ENCODE measurements at regions not wholly inside any gene's neighbourhood (a gene's known extent, or its start where the extent isn't known, plus 50 kb on each side); places are given as distances from the start of the nearest gene placed in this dataset.

- H3K4me3 ChIP-seq, result no peak overlapping the region
- no peaks in the 10 kb centered on the region for H3K4me1 ChIP-seq
- no peak overlapping the region for H3K27ac ChIP-seq
- no peaks in the 10 kb centered on the region for H3K9me3 ChIP-seq
- TF ChIP-seq EP300 (IDR thresholded peaks at IDR 0.05), result no peak
- no peak for TF ChIP-seq POLR2AphosphoS5 (IDR thresholded peaks at IDR 0.05)
- no peak for TF ChIP-seq CTCF (IDR thresholded peaks at IDR 0.05)
- TF ChIP-seq POLR2A (IDR thresholded peaks at IDR 0.05), result no peak
- no peaks in the 10 kb centered on the region for H3K36me3 ChIP-seq
- 75% methylated on average over 2 of the region's 2 CpGs for WGBS
- no peak for DNase-seq (ENCODE audit: low spot score in 2 of 2)
- no peaks in the 10 kb centered on the region for H3K27me3 ChIP-seq
Observed at GRCh38 chr1:14245954-14246353, 352.5 kb upstream of the KAZN start.

- no peak overlapping the region for H3K4me3 ChIP-seq
- 36% methylated on average over 5 of the region's 5 CpGs for WGBS
- DNase-seq (ENCODE audit: low spot score in 2 of 2), result no peak
Observed at GRCh38 chr1:14246471-14246870, 352.0 kb upstream of the KAZN start.

GRCh38 chr1:14247666-14248065 is 350.8 kb upstream of the KAZN start:
- WGBS, result 72% methylated on average over 6 of the region's 6 CpGs
- TF ChIP-seq EP300 (IDR thresholded peaks at IDR 0.05) (no peak), CTCF (IDR thresholded peaks at IDR 0.05) (no peak), POLR2AphosphoS5 (IDR thresholded peaks at IDR 0.05) (no peak), POLR2A (IDR thresholded peaks at IDR 0.05) (no peak)
- Histone ChIP-seq H3K27me3 (no peaks in the 10 kb centered on the region), H3K4me1 (no peaks in the 10 kb centered on the region), H3K9me3 (no peaks in the 10 kb centered on the region), H3K27ac (no peak overlapping the region), H3K4me3 (no peak overlapping the region), H3K36me3 (no peaks in the 10 kb centered on the region)
- no peak for DNase-seq (ENCODE audit: low spot score in 2 of 2)

More at GRCh38 chr1:14246471-14246870, 352.0 kb upstream of the KAZN start:
- Histone ChIP-seq H3K27me3 (no peaks in the 10 kb centered on the region), H3K9me3 (no peaks in the 10 kb centered on the region), H3K4me1 (no peaks in the 10 kb centered on the region), H3K27ac (no peak overlapping the region), H3K36me3 (no peaks in the 10 kb centered on the region)
- TF ChIP-seq EP300 (IDR thresholded peaks at IDR 0.05) (no peak), POLR2A (IDR thresholded peaks at IDR 0.05) (no peak), CTCF (IDR thresholded peaks at IDR 0.05) (no peak), POLR2AphosphoS5 (IDR thresholded peaks at IDR 0.05) (no peak)

- H3K4me3 ChIP-seq, result no peak overlapping the region
- no peak for TF ChIP-seq EP300 (IDR thresholded peaks at IDR 0.05)
- no peak for TF ChIP-seq POLR2AphosphoS5 (IDR thresholded peaks at IDR 0.05)
- TF ChIP-seq CTCF (IDR thresholded peaks at IDR 0.05), result no peak
- TF ChIP-seq POLR2A (IDR thresholded peaks at IDR 0.05), result no peak
- no peaks in the 10 kb centered on the region for H3K27me3 ChIP-seq
- 56% methylated on average over 2 of the region's 2 CpGs for WGBS
- no peaks in the 10 kb centered on the region for H3K9me3 ChIP-seq
- no peak for DNase-seq (ENCODE audit: low spot score in 2 of 2)
- H3K4me1 ChIP-seq, result no peaks in the 10 kb centered on the region
- H3K27ac ChIP-seq, result no peak overlapping the region
- no peaks in the 10 kb centered on the region for H3K36me3 ChIP-seq
Observed at GRCh38 chr1:14251871-14252270, 346.6 kb upstream of the KAZN start.

- 85% methylated on average over 7 of the region's 7 CpGs for WGBS
- Histone ChIP-seq H3K36me3 (no peaks in the 10 kb centered on the region), H3K9me3 (no peaks in the 10 kb centered on the region), H3K4me3 (no peak overlapping the region), H3K27me3 (no peaks in the 10 kb centered on the region), H3K4me1 (peaks cover 2% of the 10 kb centered on the region), H3K27ac (no peak overlapping the region)
- DNase-seq (ENCODE audit: low spot score in 2 of 2), result no peak
- TF ChIP-seq CTCF (IDR thresholded peaks at IDR 0.05) (no peak), EP300 (IDR thresholded peaks at IDR 0.05) (no peak), POLR2AphosphoS5 (IDR thresholded peaks at IDR 0.05) (no peak), POLR2A (IDR thresholded peaks at IDR 0.05) (no peak)
Observed at GRCh38 chr1:14253676-14254075, 344.8 kb upstream of the KAZN start.
